Fibroblast of peridontal ligament (primary cell): ENCODE measurements at regions not wholly inside any gene's neighbourhood (a gene's known extent, or its start where the extent isn't known, plus 50 kb on each side); places are given as distances from the start of the nearest gene placed in this dataset.

Experiments used
- DNase-seq: peaks from one replicate; pipeline ENCODE4 v3.0.0-alpha.2; 2010; ENCODE audit errors: extremely low read depth

DNA sequence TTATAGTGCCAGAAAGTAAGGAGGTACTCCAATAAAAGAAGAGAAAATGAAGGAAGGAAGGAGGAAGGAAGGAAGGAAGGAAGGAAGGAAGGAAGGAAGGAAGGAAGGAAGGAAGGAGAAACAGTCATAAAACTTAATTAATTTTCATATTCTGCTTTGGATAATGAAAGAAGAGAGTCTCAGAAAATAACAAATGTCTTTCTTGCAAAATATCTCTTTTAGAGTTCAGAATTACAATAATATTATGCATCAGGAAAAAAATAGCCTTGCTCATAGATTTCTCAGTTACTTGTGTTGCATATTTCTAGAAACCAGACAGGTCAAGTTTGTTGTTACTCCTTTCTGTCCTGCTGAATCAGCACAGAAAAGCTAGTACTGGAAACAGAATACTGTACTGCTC, 130.1 kb upstream of the DKK2 start:
- no peak for DNase-seq

GRCh38 chr4:107164962-107165475, 128.9 kb upstream of the DKK2 start:
- no peak for DNase-seq

- no peak for DNase-seq
Measured at GRCh38 chr4:107156443-107156842, 120.3 kb upstream of the DKK2 start.

DNA sequence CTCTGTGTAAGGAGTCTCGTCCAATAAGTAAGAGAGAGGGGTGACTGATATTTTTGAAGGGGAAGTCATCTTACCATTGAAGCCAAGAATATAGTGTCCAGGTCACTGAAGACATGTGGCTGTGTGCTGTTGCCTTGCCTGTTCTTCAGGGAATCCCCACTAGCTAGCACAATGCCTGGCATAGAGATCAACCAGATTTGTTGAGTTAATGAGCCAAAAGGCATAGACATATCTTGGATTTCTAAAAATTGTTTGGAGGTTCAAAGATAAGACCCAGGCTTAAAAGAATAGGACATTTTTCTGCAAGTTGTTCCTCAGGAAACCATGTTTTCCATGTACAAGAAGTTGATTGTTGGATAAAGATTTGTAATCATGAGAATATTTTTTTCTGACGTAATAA, 119.3 kb upstream of the DKK2 start:
- DNase-seq: no peak

DNA sequence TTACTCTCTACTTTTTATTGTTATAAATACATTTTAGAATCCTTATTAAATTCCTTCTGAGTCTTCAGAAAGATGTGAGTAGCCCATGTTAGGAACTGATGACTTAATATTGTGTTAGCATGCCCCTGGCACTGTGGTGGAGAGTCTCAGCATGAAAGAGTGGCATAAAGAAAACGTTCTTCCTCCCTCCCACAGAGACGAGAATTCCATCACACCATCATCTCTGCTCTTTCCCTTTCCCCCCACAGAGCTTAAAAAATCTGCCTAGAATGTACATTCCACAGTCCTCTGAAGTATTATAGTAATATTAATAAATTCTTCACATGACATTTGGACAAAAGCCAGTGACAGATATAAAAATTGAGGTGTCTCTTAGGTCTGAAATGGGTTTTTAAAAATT, 117.8 kb upstream of the DKK2 start:
- no peak for DNase-seq

GRCh38 chr4:107153228-107153627, 117.1 kb upstream of the DKK2 start:
- no peak for DNase-seq

DNA sequence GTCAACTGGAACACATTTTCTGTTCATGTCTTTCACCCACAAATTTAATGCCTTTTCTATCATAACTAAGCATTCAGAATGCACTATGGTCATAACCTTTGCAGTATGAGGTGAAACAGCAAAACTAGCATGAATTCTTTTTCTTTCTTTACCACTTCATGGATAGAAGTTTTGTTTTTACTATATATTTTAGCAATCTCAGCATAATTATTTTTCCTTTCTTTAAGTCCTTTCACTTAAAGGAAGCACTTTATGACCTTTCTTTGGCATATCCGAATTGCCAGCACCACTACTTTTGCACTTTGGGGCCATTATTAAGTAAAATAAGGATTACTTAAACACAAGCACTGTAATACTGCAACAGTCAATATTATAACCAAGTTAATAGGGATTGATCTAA, 115.1 kb upstream of the DKK2 start:
- no peak for DNase-seq

- no peak for DNase-seq
Measured at GRCh38 chr4:107148904-107149303, 112.8 kb upstream of the DKK2 start.

GRCh38 chr4:107147873-107148272, 111.8 kb upstream of the DKK2 start:
- DNase-seq: no peak

GRCh38 chr4:107138433-107138832, 102.3 kb upstream of the DKK2 start:
- no peak for DNase-seq

DNA sequence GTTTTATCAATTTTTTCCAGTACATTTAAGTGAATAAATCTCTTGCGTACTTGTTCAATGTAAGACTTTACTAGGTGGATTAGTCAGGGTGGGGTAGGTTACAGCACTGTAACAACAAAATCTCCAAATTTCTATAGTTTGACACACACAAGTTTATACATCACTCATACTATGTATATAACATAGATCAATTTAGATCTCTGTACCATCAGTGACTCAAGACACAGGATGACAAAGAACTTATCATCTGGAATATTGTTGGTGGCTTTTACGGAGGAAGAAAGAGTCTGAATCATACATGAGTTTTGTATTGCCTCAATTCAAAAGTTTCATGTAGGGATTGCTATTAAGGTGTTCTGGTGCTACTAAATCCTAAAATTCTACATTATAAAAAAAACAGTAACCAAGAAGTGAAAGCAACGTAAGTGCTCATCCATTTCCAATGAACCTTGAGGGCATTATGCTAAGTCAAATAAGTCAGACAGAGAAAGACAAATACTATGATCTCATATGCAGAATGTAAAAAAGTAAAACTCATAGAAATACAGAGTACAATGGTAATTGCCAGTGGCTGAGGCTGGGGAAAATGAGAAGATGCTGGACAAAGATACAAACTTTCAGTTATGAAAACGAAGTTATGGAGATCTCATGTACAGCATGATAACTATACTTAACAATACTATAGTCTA, 98.0 kb upstream of the DKK2 start:
- no peak for DNase-seq

DNA sequence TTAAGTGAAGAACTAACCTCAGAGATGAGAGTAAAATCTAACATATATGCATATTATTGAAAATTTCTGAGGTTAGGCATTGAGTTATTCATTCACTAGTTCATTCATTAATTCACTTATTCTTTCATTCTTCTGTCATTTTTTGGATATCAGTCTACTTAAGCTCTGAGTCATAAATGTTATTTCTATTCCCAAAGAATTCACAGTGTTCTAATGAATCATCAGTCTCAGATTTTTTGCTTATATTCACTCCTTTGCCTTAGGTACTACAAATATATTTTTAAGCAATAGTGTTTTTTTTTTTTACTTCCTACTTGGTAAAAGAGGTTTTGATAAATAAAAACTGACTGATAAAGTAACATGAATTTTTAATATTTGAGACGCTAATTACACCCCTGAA, 95.2 kb upstream of the DKK2 start:
- DNase-seq: peak; percentile 24

DNA sequence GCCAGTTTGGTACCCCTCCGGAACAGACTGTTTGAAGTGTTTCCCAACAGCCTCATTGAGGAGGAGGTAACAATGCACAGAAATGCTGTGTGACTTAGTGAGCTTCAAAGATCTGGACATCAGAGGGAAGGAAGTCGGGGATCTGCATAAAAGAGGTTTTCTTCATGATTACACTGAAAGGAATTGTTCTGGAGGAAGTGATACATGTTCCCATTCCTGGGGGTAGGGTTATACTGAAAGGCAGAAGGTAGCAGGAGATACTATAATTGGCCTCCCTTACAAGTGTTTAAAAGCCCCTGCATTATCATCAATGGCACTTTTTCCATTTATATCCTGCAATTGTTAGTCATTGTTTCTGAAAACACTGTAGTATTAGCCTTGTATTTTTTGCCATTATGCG, 94.0 kb upstream of the DKK2 start:
- no peak for DNase-seq

DNA sequence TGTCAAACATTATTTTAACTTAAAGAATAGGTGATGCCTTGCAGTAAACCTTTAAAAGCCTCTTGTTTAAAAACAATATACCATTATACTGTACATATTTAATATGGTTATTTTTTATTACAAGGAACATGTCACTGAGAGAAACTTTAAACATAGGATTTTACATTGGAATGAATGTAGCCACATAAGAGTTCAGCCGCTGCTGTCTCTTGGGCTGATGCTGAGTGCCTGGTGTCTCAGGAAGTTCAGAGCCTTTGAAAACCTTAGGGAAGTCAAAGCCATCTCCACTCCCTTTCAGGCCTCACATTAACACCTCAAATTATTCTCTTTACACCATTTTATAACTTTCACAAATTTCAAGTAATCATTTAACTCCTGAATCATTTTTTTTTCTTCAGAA, 93.5 kb upstream of the DKK2 start:
- DNase-seq: no peak

DNA sequence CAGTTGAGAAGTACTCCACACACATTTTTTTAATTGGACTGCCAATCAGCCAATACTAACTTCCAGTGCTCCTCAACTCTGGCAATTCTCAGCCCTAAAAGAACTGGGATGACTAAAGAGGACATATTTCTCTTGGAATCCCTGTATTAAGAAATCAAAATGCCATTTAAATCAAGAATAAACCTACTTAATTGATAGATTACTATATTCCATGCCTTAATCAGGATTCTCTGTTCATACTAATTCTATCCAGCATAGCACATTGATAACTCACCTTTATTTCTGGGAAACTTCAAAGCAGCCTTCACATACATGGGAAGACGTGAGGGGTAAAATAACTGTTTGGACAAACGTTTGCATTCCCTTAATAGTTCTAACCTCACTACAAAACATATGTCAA, 93.0 kb upstream of the DKK2 start:
- DNase-seq: no peak

GRCh38 chr4:107128116-107128515, 92.0 kb upstream of the DKK2 start:
- DNase-seq: no peak

DNA sequence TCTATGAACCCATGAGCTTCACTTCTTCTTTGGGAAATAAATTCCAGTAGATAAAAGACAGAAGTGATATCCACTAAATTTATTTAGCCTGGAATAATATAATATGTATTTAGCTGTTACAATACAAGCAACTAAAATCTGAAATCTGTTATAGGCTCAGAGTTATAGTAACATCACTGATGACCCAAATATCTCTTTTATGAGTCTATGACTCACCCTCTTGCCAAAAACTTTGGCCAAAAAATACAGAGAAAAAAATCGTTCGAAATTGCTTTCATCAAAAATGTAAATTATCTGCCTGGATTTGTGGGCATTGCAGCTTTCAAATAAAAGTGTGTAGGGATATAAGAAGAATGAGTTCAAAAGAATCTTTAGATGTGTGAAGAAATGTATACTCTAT, 89.4 kb upstream of the DKK2 start:
- DNase-seq: peak; percentile 27

GRCh38 chr4:107122736-107123135, 86.6 kb upstream of the DKK2 start:
- no peak for DNase-seq

- peak; percentile 10 for DNase-seq
Measured at GRCh38 chr4:107120661-107121060, 84.5 kb upstream of the DKK2 start.

DNA sequence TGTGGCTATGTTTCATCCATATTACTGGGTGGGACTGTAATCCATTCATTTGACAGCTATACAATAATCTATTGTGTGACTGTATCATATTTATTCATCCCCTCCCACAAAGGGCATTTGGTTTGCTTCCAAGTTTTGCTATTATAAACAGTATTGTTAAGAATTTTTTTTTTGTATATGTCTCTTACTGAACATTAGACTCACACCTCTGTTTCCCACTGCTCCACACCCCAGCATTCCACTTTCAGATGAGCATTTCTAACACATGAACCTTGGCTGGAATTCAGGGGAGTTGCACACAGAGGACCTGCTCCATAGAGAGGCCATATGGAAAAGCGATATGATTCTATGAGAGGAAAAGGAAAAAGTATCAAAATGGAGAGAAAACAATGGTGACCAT, 81.6 kb upstream of the DKK2 start:
- no peak for DNase-seq

DNA sequence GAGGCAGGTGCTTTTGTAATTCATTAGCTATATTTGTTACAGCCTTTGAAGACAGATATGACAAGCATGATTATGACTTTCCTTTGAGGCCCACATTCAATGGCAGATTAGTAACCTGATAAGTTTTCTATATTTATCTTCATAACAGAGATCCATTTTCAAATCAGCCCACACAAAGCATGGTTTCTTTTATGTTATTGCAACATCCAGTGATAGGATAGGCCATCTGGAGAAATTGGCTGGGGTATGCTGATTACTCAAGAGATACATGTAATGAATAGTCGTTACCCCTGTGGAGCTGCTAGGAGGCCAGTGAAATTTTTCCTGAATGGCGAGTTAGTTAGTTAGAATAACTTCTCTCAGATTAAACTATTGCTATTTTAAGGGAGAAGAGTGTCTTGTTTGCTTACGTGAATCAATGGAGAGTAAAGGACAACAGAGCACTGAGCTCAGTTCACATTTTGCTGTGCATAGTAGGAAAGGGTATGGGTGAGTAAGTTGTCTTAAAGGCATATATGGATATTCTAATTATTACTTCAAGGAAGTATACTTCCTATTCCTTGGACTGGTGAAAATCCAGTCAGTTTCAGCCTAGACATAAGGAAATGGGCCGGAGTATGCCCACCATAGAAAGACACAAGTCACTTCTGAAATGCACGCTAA, 79.2 kb upstream of the DKK2 start:
- peak; percentile 75 for DNase-seq

DNA sequence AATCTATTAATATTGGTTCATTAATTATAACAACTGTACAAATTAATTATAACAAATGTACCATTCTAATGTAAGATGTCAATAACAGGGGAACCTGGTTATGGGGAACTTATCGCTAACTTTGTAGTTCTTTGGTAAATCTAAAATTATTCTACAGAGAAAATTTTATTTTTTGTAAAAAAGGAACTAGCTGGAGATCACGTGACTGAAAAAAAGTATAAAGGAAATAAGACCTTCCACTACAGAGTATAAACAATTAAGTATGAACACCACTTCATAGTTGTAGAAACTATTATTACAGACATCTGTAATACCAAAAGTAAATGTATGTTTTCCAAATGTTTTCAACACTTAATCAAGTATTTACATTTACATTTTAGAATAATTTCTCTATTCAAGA, 77.9 kb upstream of the DKK2 start:
- DNase-seq: no peak

- no peak for DNase-seq
Measured at GRCh38 chr4:107098401-107098800, 62.3 kb upstream of the DKK2 start.

- DNase-seq: no peak
Measured at GRCh38 chr4:107094976-107095375, 58.9 kb upstream of the DKK2 start.
